H1 (cell line): ENCODE measurements at regions not wholly inside any gene's neighbourhood (a gene's known extent, or its start where the extent isn't known, plus 50 kb on each side); places are given as distances from the start of the nearest gene placed in this dataset.

Experiments used
- CTCF ChIA-PET: fragments of 300-600 bp; sonication (Branson Sonifier 250); formaldehyde crosslinking; loops from one replicate; lab custom pipeline; 2021; ENCODE audit not compliant: partially characterized antibody; lab: Charles Lee
- POLR2A ChIA-PET: fragments of 300-600 bp; sonication (Branson Sonifier 250); formaldehyde crosslinking; loops from one replicate; lab custom pipeline; 2021; ENCODE audit warnings: inconsistent platforms; ENCODE audit not compliant: partially characterized antibody; lab: Charles Lee
- DNase-seq, 2 experiments: peaks; one replicate each; pipeline versions ENCODE4 v3.0.0 to v3.0.0-alpha.2; 2010 to 2022; ENCODE audit warnings: low spot score in 2 of 2, low read depth in 1 of 2, mixed read lengths in 1 of 2
- FAIRE-seq: peaks from 2 replicates; lab custom pipeline; 2011; peaks lifted over from hg19 to GRCh38; lab: Jason Lieb, UNC
- H2AFZ ChIP-seq: 2 replicates; pipeline ENCODE4 v1.8.1; 2012; ENCODE audit warnings: low read length, inconsistent platforms
- H2AK5ac ChIP-seq: 2 replicates; pipeline ENCODE4 v1.6.1; 2013; ENCODE audit warnings: low read depth, low read length
- H2BK120ac ChIP-seq: replicated peaks from 2 replicates; pipeline ENCODE3; 2013; ENCODE audit warnings: low read depth, low read length, inconsistent platforms
- H2BK12ac ChIP-seq: 2 replicates; pipeline ENCODE4 v1.6.1; 2013; ENCODE audit warnings: low read depth, low read length
- H2BK15ac ChIP-seq: 2 replicates; pipeline ENCODE4 v1.6.1; 2013; ENCODE audit warnings: low read length
- H2BK20ac ChIP-seq: 2 replicates; pipeline ENCODE4 v1.6.1; 2013; ENCODE audit warnings: low read length
- H2BK5ac ChIP-seq: 2 replicates; pipeline ENCODE4 v1.6.1; 2013; ENCODE audit warnings: low read depth, low read length
- H3K14ac ChIP-seq: 2 replicates; pipeline ENCODE4 v1.6.1; 2013; ENCODE audit warnings: inconsistent platforms; ENCODE audit not compliant: insufficient read length
- H3K18ac ChIP-seq: 2 replicates; pipeline ENCODE4 v1.6.1; 2013; ENCODE audit warnings: low read length; ENCODE audit errors: extremely low read depth
- H3K23ac ChIP-seq: 2 replicates; pipeline ENCODE4 v1.6.1; 2013; ENCODE audit warnings: inconsistent platforms; ENCODE audit not compliant: insufficient read length
- H3K23me2 ChIP-seq: 2 replicates; pipeline ENCODE4 v1.6.1; 2013; ENCODE audit warnings: low read depth, low read length
- H3K27ac ChIP-seq: 2 replicates; pipeline ENCODE4 v1.6.1; 2011; ENCODE audit warnings: low read depth, low read length, inconsistent platforms
- H3K27me3 ChIP-seq, 4 experiments: replicated peaks in 1 of 4; 1 replicate in 1 of 4; 2 replicates in 3 of 4; pipeline versions ENCODE4 v1.6.1 to v1.8.1; 2011 to 2013; ENCODE audit warnings: low read length in 3 of 4, mild to moderate bottlenecking in 3 of 4, inconsistent platforms in 2 of 4, mixed read lengths in 2 of 4, moderate library complexity in 1 of 4; ENCODE audit not compliant: control insufficient read depth in 3 of 4, insufficient read depth in 3 of 4; ENCODE audit errors: extremely low read depth in 1 of 4
- H3K36me3 ChIP-seq, 4 experiments: 2 replicates each; pipeline versions ENCODE4 v1.6.1 to v1.8.1; 2011 to 2013; ENCODE audit warnings: mild to moderate bottlenecking in 4 of 4, low read length in 3 of 4, moderate library complexity in 2 of 4, control low read depth in 1 of 4, inconsistent platforms in 1 of 4; ENCODE audit not compliant: insufficient read depth in 4 of 4, control insufficient read depth in 2 of 4
- H3K4ac ChIP-seq: replicated peaks from 2 replicates; pipeline ENCODE3; 2013; ENCODE audit warnings: low read length, low read depth, mixed read lengths, inconsistent platforms; ENCODE audit not compliant: insufficient read length
- H3K4me1 ChIP-seq, 4 experiments: replicated peaks in 1 of 4; 1 replicate in 1 of 4; 2 replicates in 3 of 4; pipeline versions ENCODE4 v1.6.1 to v1.8.1; 2011 to 2013; ENCODE audit warnings: low read length in 3 of 4, inconsistent platforms in 2 of 4, mixed read lengths in 1 of 4; ENCODE audit not compliant: insufficient read depth in 4 of 4, control insufficient read depth in 3 of 4
- H3K4me2 ChIP-seq, 2 experiments: 2 replicates each; pipeline versions ENCODE4 v1.6.1 to v1.8.1; 2011 to 2013; ENCODE audit warnings: low read depth in 2 of 2, low read length in 2 of 2, control low read depth in 1 of 2, inconsistent platforms in 1 of 2, mild to moderate bottlenecking in 1 of 2; ENCODE audit not compliant: insufficient read depth in 1 of 2
- H3K4me3 ChIP-seq, 4 experiments: fragments of 200-600, 300-600 bp in 1 of 4; sonication (generic), shearing (Covaris generic), sonication (Bioruptor Twin) in 1 of 4; 2 replicates each; pipeline versions ENCODE4 v1.5.1 to v1.8.1; 2011 to 2016; ENCODE audit warnings: low read length in 4 of 4, low read depth in 3 of 4, control low read depth in 2 of 4, inconsistent platforms in 2 of 4, mild to moderate bottlenecking in 2 of 4, mixed read lengths in 1 of 4, moderate library complexity in 1 of 4; ENCODE audit not compliant: insufficient read depth in 2 of 4; ENCODE audit errors: extremely low read depth in 1 of 4
- H3K56ac ChIP-seq: replicated peaks from 2 replicates; pipeline ENCODE3; 2013; ENCODE audit warnings: low read depth, mild to moderate bottlenecking, mixed read lengths, low read length, inconsistent platforms; ENCODE audit not compliant: insufficient read length
- H3K79me1 ChIP-seq: 2 replicates; pipeline ENCODE4 v1.6.1; 2013; ENCODE audit warnings: low read depth, low read length, control low read depth
- H3K79me2 ChIP-seq, 2 experiments: 2 replicates each; pipeline versions ENCODE4 v1.6.1 to v1.8.1; 2012 to 2013; ENCODE audit warnings: low read length in 2 of 2, mild to moderate bottlenecking in 2 of 2, inconsistent platforms in 1 of 2; ENCODE audit not compliant: insufficient read depth in 2 of 2, control insufficient read depth in 1 of 2
- H3K9ac ChIP-seq, 4 experiments: replicated peaks in 1 of 4; 1 replicate in 1 of 4; 2 replicates in 3 of 4; pipeline versions ENCODE4 v1.6.1 to v1.8.1; 2011 to 2013; ENCODE audit warnings: low read depth in 3 of 4, low read length in 3 of 4, control low read depth in 2 of 4, mild to moderate bottlenecking in 2 of 4, moderate library complexity in 2 of 4, inconsistent platforms in 1 of 4; ENCODE audit errors: extremely low read depth in 1 of 4
- H3K9me3 ChIP-seq, 2 experiments: 2 replicates each; pipeline versions ENCODE4 v1.6.1 to v1.8.1; 2012 to 2013; ENCODE audit warnings: mild to moderate bottlenecking in 2 of 2, moderate library complexity in 2 of 2, control low read depth in 1 of 2, inconsistent platforms in 1 of 2, low read depth in 1 of 2, low read length in 1 of 2, mixed read lengths in 1 of 2; ENCODE audit not compliant: insufficient read depth in 2 of 2
- H4K20me1 ChIP-seq, 2 experiments: replicated peaks in 1 of 2; 2 replicates each; pipeline versions ENCODE3 to v1.8.1; 2011 to 2013; ENCODE audit warnings: inconsistent platforms in 2 of 2, low read length in 2 of 2, mild to moderate bottlenecking in 1 of 2; ENCODE audit not compliant: insufficient read depth in 2 of 2, control insufficient read depth in 1 of 2
- H4K5ac ChIP-seq: 2 replicates; pipeline ENCODE4 v1.6.1; 2013; ENCODE audit warnings: low read length, low read depth, mixed read lengths, inconsistent platforms; ENCODE audit not compliant: insufficient read length
- H4K8ac ChIP-seq: 2 replicates; pipeline ENCODE4 v1.8.0; 2013; ENCODE audit warnings: mild to moderate bottlenecking, moderate library complexity, low read length, inconsistent platforms; ENCODE audit not compliant: insufficient read depth; ENCODE audit errors: extremely low read depth
- H4K91ac ChIP-seq: replicated peaks from 2 replicates; pipeline ENCODE3; 2013; ENCODE audit warnings: low read length, mixed read lengths, inconsistent platforms; ENCODE audit not compliant: insufficient read length
- ASH2L ChIP-seq: fragments of 200-600, 300-600 bp; sonication (generic); IDR thresholded peaks from one replicate; pipeline ENCODE4 v1.7.1; 2017; ENCODE audit warnings: low read length
- ATF2 ChIP-seq: IDR thresholded peaks from 2 replicates; pipeline ENCODE4 v1.6.1; 2012; ENCODE audit warnings: low read length, inconsistent platforms
- BCL11A ChIP-seq, 2 experiments: IDR thresholded peaks; one replicate each; pipeline ENCODE4 v1.6.1; 2011; ENCODE audit warnings: low read depth in 2 of 2, low read length in 2 of 2, mild to moderate bottlenecking in 2 of 2
- CREB1 ChIP-seq: IDR thresholded peaks from 2 replicates; pipeline ENCODE4 v1.6.1; 2012; ENCODE audit warnings: inconsistent platforms
- GTF2F1 ChIP-seq: IDR thresholded peaks from 2 replicates; pipeline ENCODE4 v1.6.1; 2012; ENCODE audit warnings: low read depth, low read length, improper control_type of control experiment, borderline replicate concordance
- HDAC6 ChIP-seq: IDR thresholded peaks from one replicate; pipeline ENCODE4 v1.7.1; 2012; ENCODE audit warnings: low read depth, mild to moderate bottlenecking, inconsistent platforms, low read length, moderate library complexity
- KDM1A ChIP-seq: fragments of 200-600, 300-600 bp; sonication (generic); IDR thresholded peaks from 2 replicates; pipeline ENCODE4 v1.7.1; 2016; ENCODE audit warnings: mild to moderate bottlenecking, low read length, borderline replicate concordance
- MAFK ChIP-seq: IDR thresholded peaks from 2 replicates; pipeline ENCODE4 v1.6.1; 2012; ENCODE audit warnings: low read depth, mild to moderate bottlenecking, improper control_type of control experiment, low read length
- NRF1 ChIP-seq: IDR thresholded peaks from 2 replicates; pipeline ENCODE4 v1.6.1; 2011; ENCODE audit warnings: mild to moderate bottlenecking, low read depth, low read length, improper control_type of control experiment
- POLR2A ChIP-seq, 2 experiments: IDR thresholded peaks; 1 replicate in 1 of 2; 2 replicates in 1 of 2; pipeline ENCODE4 v1.6.1; 2011; ENCODE audit warnings: low read depth in 2 of 2, low read length in 2 of 2, mild to moderate bottlenecking in 2 of 2; ENCODE audit errors: control extremely low read depth in 1 of 2
- RAD21 ChIP-seq, 2 experiments: IDR thresholded peaks in 1 of 2; conservative IDR thresholded peaks in 1 of 2; 2 replicates each; pipeline ENCODE4 v1.6.1; 2011; ENCODE audit warnings: low read depth in 2 of 2, low read length in 2 of 2, improper control_type of control experiment in 1 of 2, inconsistent platforms in 1 of 2, mild to moderate bottlenecking in 1 of 2, moderate library complexity in 1 of 2
- SAP30 ChIP-seq: fragments of 300-600 bp; sonication (generic); IDR thresholded peaks from 2 replicates; pipeline ENCODE4 v1.7.1; 2012; ENCODE audit warnings: low read length, moderate library complexity, mild to moderate bottlenecking, inconsistent platforms; ENCODE audit not compliant: insufficient read depth, insufficient replicate concordance
- SP2 ChIP-seq: IDR thresholded peaks from 2 replicates; pipeline ENCODE4 v1.6.1; 2012; ENCODE audit warnings: mild to moderate bottlenecking, low read length, inconsistent platforms
- WGBS, 2 experiments: shearing (Covaris generic) in 1 of 2; methylation state at CpG; one replicate each; pipeline versions ENCODE4 v1.1.6 to v1.1.7; 2013 to 2015; ENCODE audit warnings: low lambda C conversion rate in 2 of 2, mixed read lengths in 2 of 2, inconsistent platforms in 1 of 2, low coverage in 1 of 2, missing lambda C conversion rate in 1 of 2; ENCODE audit not compliant: insufficient replicate concordance in 2 of 2, insufficient coverage in 1 of 2, insufficient read length in 1 of 2; ENCODE audit errors: extremely low coverage in 1 of 2, missing lambda C conversion rate in 1 of 2; 5-methylcytosine and 5-hydroxymethylcytosine counted together

- Histone ChIP-seq H3K4ac (no peak overlapping the region), H3K79me1 (no peaks in the 10 kb centered on the region), H2AFZ (no peak overlapping the region), H3K4me1 (peaks cover 0 to 2% (median 1%) of the 10 kb centered on the region in 4 experiments; a peak in 2 of 7 replicates), H3K23me2 (no peaks in the 10 kb centered on the region), H2BK20ac (no peak overlapping the region), H2BK5ac (no peak overlapping the region), H2AK5ac (no peak overlapping the region), H3K27ac (no peak overlapping the region), H4K5ac (no peak overlapping the region), H3K9ac (no peak overlapping the region), H3K56ac (no peak overlapping the region), H3K79me2 (no peaks in the 10 kb centered on the region), H4K20me1 (no peaks in the 10 kb centered on the region), H3K27me3 (no peaks in the 10 kb centered on the region), H3K36me3 (no peaks in the 10 kb centered on the region), H2BK15ac (no peak overlapping the region), H3K9me3 (no peaks in the 10 kb centered on the region), H4K8ac (no peak overlapping the region), H3K18ac (no peak overlapping the region), H3K14ac (no peak overlapping the region), H4K91ac (no peak overlapping the region), H2BK12ac (no peak overlapping the region), H3K4me2 (no peak overlapping the region), H2BK120ac (no peak overlapping the region), H3K4me3 (no peak overlapping the region), H3K23ac (no peak overlapping the region)
- ChIA-PET POLR2A (no interaction called here), CTCF (no interaction called here)
- 87% methylated on average over 6 of the region's 6 CpGs; no CpG with 5 or more reads in 1 of the 2 experiments for WGBS, 2 experiments
- DNase-seq (no peak), FAIRE-seq (no peak)
- TF ChIP-seq MAFK: no peak
- no peak for TF ChIP-seq ASH2L
- TF ChIP-seq CREB1: no peak
- TF ChIP-seq HDAC6: no peak
- no peak for TF ChIP-seq ATF2
- TF ChIP-seq BCL11A (IDR thresholded peaks at IDR 0.05; ENCODE audit: low read depth in 2 of 2, low read length in 2 of 2): no peak
- TF ChIP-seq GTF2F1: no peak
- no peak for TF ChIP-seq KDM1A
- no peak for TF ChIP-seq POLR2A (IDR thresholded peaks at IDR 0.05; ENCODE audit: control extremely low read depth in 1 of 2, low read depth in 2 of 2, low read length in 2 of 2)
- no peak for TF ChIP-seq SP2
- no peak for TF ChIP-seq SAP30
- TF ChIP-seq NRF1: no peak
- no peak for TF ChIP-seq RAD21 (IDR thresholded peaks at IDR 0.05 in 1 of 2, conservative IDR thresholded peaks at IDR 0.05 in 1 of 2; ENCODE audit: low read depth in 2 of 2, low read length in 2 of 2)
Measured at GRCh38 chr3:65194047-65194714, 506.4 kb upstream of the ADAMTS9 start.
